Upper lobe of left lung (tissue), 6 donors: ENCODE measurements at regions not wholly inside any gene's neighbourhood (a gene's known extent, or its start where the extent isn't known, plus 50 kb on each side); places are given as distances from the start of the nearest gene placed in this dataset.

Experiments used
- ATAC-seq, 2 donors: fragments of 200-7000 bp; cut with Tn5 transposase; one replicate each; pipeline ENCODE4 v1.9.1; 2022; ENCODE audit warnings: mild to moderate bottlenecking in 2 of 2, moderate library complexity in 2 of 2; ENCODE audit not compliant: low FRiP score in 2 of 2
- DNase-seq, 2 donors: peaks; one replicate each; pipeline ENCODE4 v3.0.0-alpha.2; 2019 to 2020
- H3K27ac ChIP-seq, 4 donors: fragments of 200-600 bp; sonication (generic); one replicate each; pipeline ENCODE4 v1.5.1; 2016 to 2019
- H3K27me3 ChIP-seq, 4 donors: fragments of 200-600 bp; sonication (generic); one replicate each; pipeline ENCODE4 v1.5.1; 2017 to 2019
- H3K36me3 ChIP-seq, 4 donors: fragments of 200-600 bp; sonication (generic); one replicate each; pipeline ENCODE4 v1.5.1; 2016 to 2019
- H3K4me1 ChIP-seq, 4 donors: fragments of 200-600 bp; sonication (generic); one replicate each; pipeline ENCODE4 v1.5.1; 2018 to 2019
- H3K4me3 ChIP-seq, 4 donors: fragments of 200-600 bp; sonication (generic); one replicate each; pipeline ENCODE4 v1.5.1; 2017 to 2019; ENCODE audit warnings: mild to moderate bottlenecking in 2 of 4, moderate library complexity in 1 of 4
- H3K9me3 ChIP-seq, 4 donors: fragments of 200-600 bp; sonication (generic); one replicate each; pipeline ENCODE4 v1.5.1; 2018 to 2019
- CTCF ChIP-seq, 6 experiments: fragments of 450-650 bp in 4 of 6; fragments of 200-600 bp in 2 of 6; sonication (generic) in 2 of 6; IDR thresholded peaks; one replicate each; pipeline ENCODE4 v1.5.1; 2016 to 2019; ENCODE audit warnings: antibody characterized with exemption in 6 of 6
- EP300 ChIP-seq, 4 donors: sonication (generic); formaldehyde crosslinking; IDR thresholded peaks; one replicate each; pipeline ENCODE4 v1.5.1; 2017; ENCODE audit warnings: antibody characterized with exemption in 4 of 4, control low read depth in 2 of 4
- POLR2A ChIP-seq, 4 donors: fragments of 450-650 bp; IDR thresholded peaks; one replicate each; pipeline ENCODE4 v1.5.1; 2016 to 2017; ENCODE audit warnings: antibody characterized with exemption in 4 of 4, mild to moderate bottlenecking in 2 of 4
- POLR2AphosphoS5 ChIP-seq, 2 donors: sonication (generic); formaldehyde crosslinking; IDR thresholded peaks; one replicate each; pipeline ENCODE4 v1.5.1; 2017; ENCODE audit warnings: antibody characterized with exemption in 2 of 2
- WGBS, 2 donors: methylation state at CpG; one replicate each; pipeline ENCODE4 v1.1.5; 2017 to 2018; 5-methylcytosine and 5-hydroxymethylcytosine counted together
- donor health status: DM: no; HTN: no; CAD: no; lungs with moderate emphysema.
- donor health status: DM: no; HTN: yes; CAD: no; lungs with severe emphysema.

- H3K9me3 ChIP-seq = no peaks in the 10 kb centered on the region
- no peaks in the 10 kb centered on the region for H3K36me3 ChIP-seq
- no peak for ATAC-seq
- no peaks in the 10 kb centered on the region for H3K27me3 ChIP-seq
- WGBS, 2 donors = 63 to 67% methylated on average over 4 of the region's 4 CpGs
- no peak for TF ChIP-seq POLR2AphosphoS5 (IDR thresholded peaks at IDR 0.05)
- TF ChIP-seq EP300 (IDR thresholded peaks at IDR 0.05) = no peak
- TF ChIP-seq POLR2A (IDR thresholded peaks at IDR 0.05) = no peak
- no peak for TF ChIP-seq CTCF (IDR thresholded peaks at IDR 0.05)
- no peaks in the 10 kb centered on the region for H3K4me1 ChIP-seq
- no peak overlapping the region for H3K27ac ChIP-seq
- no peak overlapping the region for H3K4me3 ChIP-seq
- DNase-seq = no peak
Measured at GRCh38 chr12:75876832-75877762, 154.5 kb downstream of the PHLDA1 start.

GRCh38 chr12:75874441-75874840 is 157.1 kb downstream of the PHLDA1 start:
- TF ChIP-seq POLR2AphosphoS5 (IDR thresholded peaks at IDR 0.05) (no peak), EP300 (IDR thresholded peaks at IDR 0.05) (no peak), CTCF (IDR thresholded peaks at IDR 0.05) (no peak), POLR2A (IDR thresholded peaks at IDR 0.05) (no peak)
- Histone ChIP-seq H3K27ac (no peak overlapping the region), H3K36me3 (no peaks in the 10 kb centered on the region), H3K4me3 (no peak overlapping the region), H3K27me3 (no peaks in the 10 kb centered on the region), H3K4me1 (no peaks in the 10 kb centered on the region), H3K9me3 (no peaks in the 10 kb centered on the region)
- WGBS, 2 donors = 59 to 61% methylated on average over 2 of the region's 2 CpGs
- ATAC-seq = no peak
- DNase-seq = no peak

GRCh38 chr12:75872762-75873161 is 158.8 kb downstream of the PHLDA1 start:
- WGBS, 2 donors = 94 to 100% methylated on average over 2 of the region's 2 CpGs
- no peaks in the 10 kb centered on the region for H3K27me3 ChIP-seq
- no peak for TF ChIP-seq EP300 (IDR thresholded peaks at IDR 0.05)
- TF ChIP-seq POLR2A (IDR thresholded peaks at IDR 0.05) = no peak
- no peak for TF ChIP-seq CTCF (IDR thresholded peaks at IDR 0.05)
- TF ChIP-seq POLR2AphosphoS5 (IDR thresholded peaks at IDR 0.05) = no peak
- no peak for DNase-seq
- no peak for ATAC-seq
- H3K4me1 ChIP-seq = no peaks in the 10 kb centered on the region
- H3K36me3 ChIP-seq = no peaks in the 10 kb centered on the region
- no peak overlapping the region for H3K27ac ChIP-seq
- no peak overlapping the region for H3K4me3 ChIP-seq
- H3K9me3 ChIP-seq = no peaks in the 10 kb centered on the region

- 89 to 93% methylated on average over 2 of the region's 2 CpGs for WGBS, 2 donors
- Histone ChIP-seq H3K36me3 (no peaks in the 10 kb centered on the region), H3K4me3 (no peak overlapping the region), H3K27me3 (no peaks in the 10 kb centered on the region), H3K27ac (no peak overlapping the region), H3K4me1 (no peaks in the 10 kb centered on the region), H3K9me3 (no peaks in the 10 kb centered on the region)
- TF ChIP-seq POLR2A (IDR thresholded peaks at IDR 0.05) (no peak), CTCF (IDR thresholded peaks at IDR 0.05) (no peak), POLR2AphosphoS5 (IDR thresholded peaks at IDR 0.05) (no peak), EP300 (IDR thresholded peaks at IDR 0.05) (no peak)
- ATAC-seq (no peak), DNase-seq (no peak)
Measured at GRCh38 chr12:75870878-75871277, 160.7 kb downstream of the PHLDA1 start.

GRCh38 chr12:75868501-75868900 is 163.1 kb downstream of the PHLDA1 start:
- Histone ChIP-seq H3K27ac (no peak overlapping the region), H3K4me3 (no peak overlapping the region), H3K4me1 (no peaks in the 10 kb centered on the region), H3K9me3 (no peaks in the 10 kb centered on the region), H3K27me3 (no peaks in the 10 kb centered on the region), H3K36me3 (no peaks in the 10 kb centered on the region)
- DNase-seq (no peak), ATAC-seq (no peak)
- 57 to 64% methylated on average over 3 of the region's 3 CpGs for WGBS, 2 donors
- TF ChIP-seq POLR2A (IDR thresholded peaks at IDR 0.05) (no peak), EP300 (IDR thresholded peaks at IDR 0.05) (no peak), CTCF (IDR thresholded peaks at IDR 0.05) (no peak), POLR2AphosphoS5 (IDR thresholded peaks at IDR 0.05) (no peak)
